ENCODE measurements at regions not wholly inside any gene's neighbourhood (a gene's known extent, or its start where the extent isn't known, plus 50 kb on each side); places are given as distances from the start of the nearest gene placed in this dataset.

- no peak for ATAC-seq (ENCODE audit: low read depth)
- H3K4me3 Mint-ChIP-seq: no peak overlapping the region
- no peaks in the 10 kb centered on the region for H3K27me3 Mint-ChIP-seq
- no peak overlapping the region for H2AFZ ChIP-seq (ENCODE audit: insufficient read depth, low read depth, low read length, poor library complexity, severe bottlenecking)
- H3K9me3 Mint-ChIP-seq (ENCODE audit: insufficient read depth): no peaks in the 10 kb centered on the region
- no peak overlapping the region for H3K27ac Mint-ChIP-seq
- H3K4me3 ChIP-seq (ENCODE audit: control extremely low read depth in 1 of 5, extremely low read depth in 1 of 5, insufficient read depth in 1 of 5, low read depth in 2 of 5, low read length in 4 of 5): no peak overlapping the region
- H3K79me2 ChIP-seq (ENCODE audit: control insufficient read depth, insufficient read depth, low read length): no peaks in the 10 kb centered on the region
- no peaks in the 10 kb centered on the region for H3K36me3 ChIP-seq (replicated peaks in 1 of 2; ENCODE audit: control extremely low read depth in 1 of 2, control insufficient read depth in 1 of 2, extremely low read depth in 1 of 2, insufficient read depth in 2 of 2, low read length in 1 of 2)
- TF ChIP-seq EZH2 (IDR thresholded peaks at IDR 0.05; ENCODE audit: borderline replicate concordance, insufficient read depth, low read depth, low read length, poor library complexity, severe bottlenecking): no peak
- TF ChIP-seq, protein P1, sequence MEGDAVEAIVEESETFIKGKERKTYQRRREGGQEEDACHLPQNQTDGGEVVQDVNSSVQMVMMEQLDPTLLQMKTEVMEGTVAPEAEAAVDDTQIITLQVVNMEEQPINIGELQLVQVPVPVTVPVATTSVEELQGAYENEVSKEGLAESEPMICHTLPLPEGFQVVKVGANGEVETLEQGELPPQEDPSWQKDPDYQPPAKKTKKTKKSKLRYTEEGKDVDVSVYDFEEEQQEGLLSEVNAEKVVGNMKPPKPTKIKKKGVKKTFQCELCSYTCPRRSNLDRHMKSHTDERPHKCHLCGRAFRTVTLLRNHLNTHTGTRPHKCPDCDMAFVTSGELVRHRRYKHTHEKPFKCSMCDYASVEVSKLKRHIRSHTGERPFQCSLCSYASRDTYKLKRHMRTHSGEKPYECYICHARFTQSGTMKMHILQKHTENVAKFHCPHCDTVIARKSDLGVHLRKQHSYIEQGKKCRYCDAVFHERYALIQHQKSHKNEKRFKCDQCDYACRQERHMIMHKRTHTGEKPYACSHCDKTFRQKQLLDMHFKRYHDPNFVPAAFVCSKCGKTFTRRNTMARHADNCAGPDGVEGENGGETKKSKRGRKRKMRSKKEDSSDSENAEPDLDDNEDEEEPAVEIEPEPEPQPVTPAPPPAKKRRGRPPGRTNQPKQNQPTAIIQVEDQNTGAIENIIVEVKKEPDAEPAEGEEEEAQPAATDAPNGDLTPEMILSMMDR (IDR thresholded peaks at IDR 0.05): no peak
- H4K20me1 ChIP-seq (ENCODE audit: control insufficient read depth, insufficient read depth, low read length, poor library complexity, severe bottlenecking): no peaks in the 10 kb centered on the region
- H3K4me1 Mint-ChIP-seq: peaks cover 10% of the 10 kb centered on the region
- CTCF ChIA-PET: no interaction called here
- DNase-seq: no peak
- H3K9me3 ChIP-seq (ENCODE audit: control extremely low read depth in 1 of 3, control insufficient read depth in 2 of 3, insufficient read depth in 1 of 3, low read length in 2 of 3): no peaks in the 10 kb centered on the region
- intact Hi-C loops (cut with micrococcal nuclease): no loop called here
- no peak overlapping the region for H3K9ac ChIP-seq (ENCODE audit: low read length)
- no peak overlapping the region for H3K27ac ChIP-seq (ENCODE audit: low read length in 2 of 2)
- H3K4me1 ChIP-seq (ENCODE audit: control insufficient read depth in 2 of 2, insufficient read depth in 2 of 2, low read length in 2 of 2): no peaks in the 10 kb centered on the region
- H3K27me3 ChIP-seq (replicated peaks in 1 of 4; ENCODE audit: control extremely low read depth in 1 of 4, control insufficient read depth in 3 of 4, insufficient read depth in 4 of 4, low read length in 3 of 4): no peaks in the 10 kb centered on the region
- POLR2A ChIA-PET: no interaction called here
- no peak overlapping the region for H3K4me2 ChIP-seq (replicated peaks; ENCODE audit: low read depth, low read length, poor library complexity, severe bottlenecking)
Measured at GRCh38 chr13:38176664-38177063, 173.0 kb upstream of the UFM1 start.

DNA sequence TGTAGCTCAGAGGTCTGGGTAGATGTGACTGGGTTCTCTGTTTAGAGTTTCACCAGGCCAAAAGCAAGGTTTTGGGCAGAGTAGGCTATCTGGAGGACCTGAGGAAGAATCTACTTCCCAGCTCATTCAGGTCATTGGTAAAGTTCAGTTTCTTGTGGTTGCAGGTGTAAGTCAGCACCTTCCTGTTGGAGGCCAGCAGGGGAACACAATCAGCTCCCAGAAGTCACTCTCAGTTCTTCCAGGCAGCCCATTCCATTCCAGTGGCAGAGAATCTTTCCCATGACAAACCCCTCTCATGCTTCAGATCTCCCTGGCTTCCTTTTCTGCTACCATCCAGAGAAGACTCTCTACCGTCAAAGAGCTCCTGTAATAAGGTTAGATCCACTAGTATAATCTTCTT, 176.2 kb upstream of the UFM1 start:
- CTCF ChIA-PET: no interaction called here
- no peak overlapping the region for H3K9ac ChIP-seq (ENCODE audit: low read length)
- H3K4me1 Mint-ChIP-seq: no peaks in the 10 kb centered on the region
- ATAC-seq (ENCODE audit: low read depth) (no peak), DNase-seq (no peak)
- H3K27me3 ChIP-seq (replicated peaks in 1 of 4; ENCODE audit: control extremely low read depth in 1 of 4, control insufficient read depth in 3 of 4, insufficient read depth in 4 of 4, low read length in 3 of 4): no peaks in the 10 kb centered on the region
- H3K27me3 Mint-ChIP-seq: no peaks in the 10 kb centered on the region
- no peaks in the 10 kb centered on the region for H3K9me3 Mint-ChIP-seq (ENCODE audit: insufficient read depth)
- H3K4me2 ChIP-seq (replicated peaks; ENCODE audit: low read depth, low read length, poor library complexity, severe bottlenecking): no peak overlapping the region
- H3K36me3 ChIP-seq (replicated peaks in 1 of 2; ENCODE audit: control extremely low read depth in 1 of 2, control insufficient read depth in 1 of 2, extremely low read depth in 1 of 2, insufficient read depth in 2 of 2, low read length in 1 of 2): no peaks in the 10 kb centered on the region
- H3K4me3 Mint-ChIP-seq: no peak overlapping the region
- intact Hi-C loops (cut with micrococcal nuclease): no loop called here
- no peaks in the 10 kb centered on the region for H3K9me3 ChIP-seq (ENCODE audit: control extremely low read depth in 1 of 3, control insufficient read depth in 2 of 3, insufficient read depth in 1 of 3, low read length in 2 of 3)
- no peak overlapping the region for H3K27ac Mint-ChIP-seq
- H3K4me3 ChIP-seq (ENCODE audit: control extremely low read depth in 1 of 5, extremely low read depth in 1 of 5, insufficient read depth in 1 of 5, low read depth in 2 of 5, low read length in 4 of 5): no peak overlapping the region
- TF ChIP-seq, protein P1 (IDR thresholded peaks at IDR 0.05): no peak
- no peak for TF ChIP-seq EZH2 (IDR thresholded peaks at IDR 0.05; ENCODE audit: borderline replicate concordance, insufficient read depth, low read depth, low read length, poor library complexity, severe bottlenecking)
- no peak overlapping the region for H3K27ac ChIP-seq (ENCODE audit: low read length in 2 of 2)
- no peak overlapping the region for H2AFZ ChIP-seq (ENCODE audit: insufficient read depth, low read depth, low read length, poor library complexity, severe bottlenecking)
- WGBS (ENCODE audit: insufficient coverage): no CpG with 5 or more reads among the region's 1 CpG
- H3K4me1 ChIP-seq (ENCODE audit: control insufficient read depth in 2 of 2, insufficient read depth in 2 of 2, low read length in 2 of 2): no peaks in the 10 kb centered on the region
- POLR2A ChIA-PET: no interaction called here
- H3K79me2 ChIP-seq (ENCODE audit: control insufficient read depth, insufficient read depth, low read length): no peaks in the 10 kb centered on the region
- H4K20me1 ChIP-seq (ENCODE audit: control insufficient read depth, insufficient read depth, low read length, poor library complexity, severe bottlenecking): no peaks in the 10 kb centered on the region
